ENCODE measurements at regions not wholly inside any gene's neighbourhood (a gene's known extent, or its start where the extent isn't known, plus 50 kb on each side); places are given as distances from the start of the nearest gene placed in this dataset.

- no peak for DNase-seq (ENCODE audit: low spot score)
Observed at GRCh38 chr7:120164-120991, 72.0 kb upstream of the FAM20C start.

- no peak for DNase-seq (ENCODE audit: low spot score)
Observed at GRCh38 chr7:121002-121785, 71.2 kb upstream of the FAM20C start.

GRCh38 chr7:123237-123636 lies 69.1 kb upstream of the FAM20C start:
- DNase-seq (ENCODE audit: low spot score), result no peak

- no peak for DNase-seq (ENCODE audit: low spot score)
Observed at GRCh38 chr7:124130-124949, 68.0 kb upstream of the FAM20C start.

- DNase-seq (ENCODE audit: low spot score), result no peak
Observed at GRCh38 chr7:125061-125475, 67.3 kb upstream of the FAM20C start.

- DNase-seq (ENCODE audit: low spot score), result no peak
Observed at GRCh38 chr7:125661-126060, 66.7 kb upstream of the FAM20C start.

DNA sequence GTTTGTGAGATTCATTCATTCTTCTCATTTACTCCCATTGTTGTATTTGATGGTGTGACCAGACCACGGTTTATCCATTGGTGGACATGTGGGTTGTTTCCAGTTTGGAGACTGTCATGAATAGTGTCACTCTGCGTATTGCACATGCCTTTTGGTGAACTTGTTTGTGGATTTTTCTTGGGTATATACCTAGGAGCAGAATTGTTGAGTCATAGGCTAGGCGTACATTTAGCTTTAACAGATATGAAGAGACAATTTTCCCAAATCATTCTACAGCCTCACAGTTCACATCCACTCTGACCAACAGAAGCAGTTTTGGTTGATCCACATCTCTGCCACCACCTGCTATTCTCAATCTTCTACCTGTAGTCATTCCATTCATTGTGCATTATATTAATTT lies 66.0 kb upstream of the FAM20C start:
- DNase-seq (ENCODE audit: low spot score), result no peak

- DNase-seq (ENCODE audit: low spot score), result no peak
Observed at GRCh38 chr7:127064-127598, 65.2 kb upstream of the FAM20C start.

DNA sequence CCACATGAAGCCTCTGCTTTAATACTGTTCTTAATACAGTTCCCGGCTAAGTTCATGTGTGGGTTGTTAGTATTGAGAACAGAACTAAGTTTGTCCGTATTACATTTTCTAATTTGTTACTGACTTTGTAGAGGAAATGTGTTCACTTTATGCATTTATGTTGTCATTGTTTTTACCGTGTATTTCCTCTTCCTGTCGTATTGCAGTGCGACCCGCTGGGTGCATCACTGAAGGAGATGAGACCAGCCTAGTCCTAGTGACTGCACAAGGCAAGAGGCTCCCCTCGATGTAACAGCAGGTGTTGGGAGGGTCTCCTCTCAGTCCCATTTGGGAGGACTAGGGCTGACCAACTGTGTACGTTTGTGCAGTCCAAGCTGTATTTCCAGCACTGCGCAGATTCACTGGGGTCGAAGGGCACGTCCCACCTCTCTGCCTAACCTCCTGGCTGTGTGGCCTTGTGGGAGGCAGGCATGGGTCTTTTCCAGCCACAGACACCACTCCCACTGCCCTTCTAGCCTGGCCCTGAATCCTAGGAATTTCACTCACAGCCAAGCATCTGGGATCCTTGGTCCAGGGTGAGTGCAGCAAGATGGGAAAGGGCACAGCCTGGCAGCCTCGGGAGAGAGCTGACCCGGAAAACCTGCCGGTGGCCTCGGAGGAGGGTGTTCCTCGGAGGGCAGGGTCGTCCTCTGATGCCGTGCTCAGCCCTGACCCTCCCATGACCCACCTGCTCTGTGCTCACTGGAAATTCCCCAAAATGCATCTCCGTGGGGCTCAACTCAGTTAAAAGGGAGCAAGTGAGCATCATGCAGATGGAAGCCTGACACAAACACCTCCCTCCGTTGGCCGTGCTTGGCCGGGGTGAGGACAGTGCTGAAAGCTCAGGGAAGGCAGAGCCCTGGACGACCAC lies 63.9 kb upstream of the FAM20C start:
- DNase-seq (ENCODE audit: low spot score), result no peak

- no peak for DNase-seq (ENCODE audit: low spot score)
Observed at GRCh38 chr7:129366-130221, 62.8 kb upstream of the FAM20C start.

DNA sequence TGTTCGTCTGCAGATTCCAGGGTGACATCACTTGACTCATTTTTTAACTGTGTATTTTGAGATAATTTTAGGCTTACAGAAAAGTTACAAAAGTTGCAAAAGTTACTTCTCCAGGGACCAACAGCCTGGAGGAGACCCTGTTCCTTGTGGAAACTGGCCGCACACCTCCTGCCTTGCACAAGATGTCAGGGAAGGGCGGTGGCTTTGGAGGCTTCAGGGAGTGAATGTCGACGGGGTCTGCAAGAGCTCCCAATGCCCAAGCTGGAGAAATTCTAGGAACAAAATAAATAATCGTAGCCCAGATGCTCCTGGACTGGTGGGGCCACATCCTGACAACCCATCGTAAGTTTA lies 62.2 kb upstream of the FAM20C start:
- DNase-seq (ENCODE audit: low spot score), result no peak

GRCh38 chr7:130875-131780 lies 61.2 kb upstream of the FAM20C start:
- no peak for DNase-seq (ENCODE audit: low spot score)

DNA sequence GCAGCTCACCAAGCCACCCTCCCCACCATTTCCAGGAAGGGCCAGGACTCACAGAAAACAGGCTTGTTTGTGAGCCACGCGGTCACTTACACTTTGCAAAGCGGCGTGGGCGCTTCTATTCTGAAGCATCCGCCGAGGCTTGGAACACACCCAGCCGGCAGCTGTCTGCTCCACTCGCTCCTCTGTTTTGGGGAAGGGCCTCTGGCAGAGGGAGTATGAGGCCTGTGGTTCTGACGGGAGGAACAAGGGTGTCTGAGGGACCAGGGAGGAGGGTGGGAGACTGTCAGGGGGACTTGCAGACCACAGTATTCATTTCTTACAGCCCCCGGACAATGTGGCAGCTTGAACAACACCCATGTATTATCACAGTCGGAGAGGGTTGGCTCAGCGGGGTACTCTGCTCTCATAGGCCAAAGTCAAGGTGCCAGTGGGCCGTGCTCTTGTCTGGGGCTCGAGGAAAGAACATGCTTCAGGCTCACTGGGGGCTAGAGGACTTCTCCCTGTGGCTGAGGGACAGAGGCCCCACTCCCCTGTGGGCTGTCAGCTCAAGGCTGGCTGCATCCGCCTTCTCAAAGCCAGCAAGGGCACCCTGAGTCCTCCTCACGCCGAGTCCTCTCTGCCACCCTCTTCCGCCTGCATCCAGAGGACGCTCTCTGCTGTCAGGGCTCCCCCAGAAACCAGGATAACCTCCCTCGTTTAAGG lies 60.4 kb upstream of the FAM20C start:
- no peak for DNase-seq (ENCODE audit: low spot score)

DNA sequence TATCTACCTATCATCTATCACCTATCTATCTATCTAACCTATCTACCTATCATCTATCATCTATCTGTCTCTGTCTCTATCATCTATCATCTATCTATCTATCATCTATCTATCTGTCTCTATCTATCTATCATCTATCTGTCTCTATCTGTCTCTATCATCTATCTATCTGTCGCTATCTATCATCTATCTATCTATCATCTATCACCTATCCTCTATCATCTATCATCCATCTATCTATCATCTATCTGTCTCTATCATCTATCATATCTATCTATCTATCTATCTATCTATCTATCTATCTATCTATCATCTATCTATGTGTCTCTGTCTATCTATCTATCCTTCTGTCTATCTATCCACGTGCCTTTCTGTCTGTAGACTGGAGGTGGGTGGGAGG lies 59.5 kb upstream of the FAM20C start:
- DNase-seq (ENCODE audit: low spot score), result no peak

- DNase-seq (ENCODE audit: low spot score), result no peak
Observed at GRCh38 chr7:133470-133869, 58.9 kb upstream of the FAM20C start.

DNA sequence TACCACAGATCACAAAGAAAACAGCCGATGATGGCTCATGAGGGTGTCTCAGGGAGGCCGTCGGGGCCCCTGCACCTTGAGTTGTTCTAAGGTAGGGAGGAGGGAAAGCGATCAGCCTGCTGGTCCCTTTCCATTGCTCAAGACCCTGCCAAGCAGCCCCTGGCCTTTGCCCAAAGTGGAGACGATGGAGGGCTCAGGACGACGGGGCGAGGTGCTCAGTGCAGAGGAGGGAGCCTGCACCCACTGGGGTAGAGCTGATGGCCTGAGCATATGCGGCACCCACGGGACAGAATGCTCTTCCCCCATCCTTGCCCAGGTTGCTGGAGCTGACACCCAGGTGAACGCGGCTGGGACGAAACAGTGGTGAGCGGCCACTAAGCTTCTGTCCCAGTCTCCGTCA lies 58.3 kb upstream of the FAM20C start:
- no peak for DNase-seq (ENCODE audit: low spot score)

DNA sequence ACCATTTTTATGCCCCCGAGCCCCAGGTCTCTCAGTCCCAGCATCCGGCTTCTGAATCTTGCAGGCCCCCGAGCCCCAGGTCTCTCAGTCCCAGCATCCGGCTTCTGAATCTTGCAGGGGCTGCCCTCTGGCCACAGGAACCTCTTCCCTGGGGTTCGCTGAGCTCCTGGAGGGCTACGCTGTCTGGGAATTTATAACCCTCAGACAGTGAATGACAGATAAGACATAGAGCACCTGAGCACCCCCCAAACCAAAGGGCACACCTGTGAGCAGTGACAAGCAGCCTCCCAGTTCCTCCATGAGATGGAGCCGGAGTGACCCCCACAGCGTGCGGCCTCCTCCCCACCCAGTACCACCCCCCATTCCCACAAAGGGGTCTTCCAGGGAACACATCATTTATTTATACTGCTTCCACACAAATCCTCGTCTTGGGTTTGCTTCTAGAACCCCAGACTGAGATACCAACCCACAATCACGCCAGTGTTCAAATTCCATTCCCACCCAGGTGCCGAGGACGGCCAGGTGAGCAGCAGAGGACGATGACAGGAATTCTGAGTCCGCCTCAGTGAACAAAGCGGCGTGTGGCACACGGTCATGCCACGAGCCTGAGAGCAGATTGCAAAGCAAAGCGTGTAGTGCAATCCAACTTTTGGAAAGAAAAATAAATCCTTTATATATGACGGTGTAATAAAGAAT lies 57.7 kb upstream of the FAM20C start:
- DNase-seq (ENCODE audit: low spot score), result no peak

- DNase-seq (ENCODE audit: low spot score), result no peak
Observed at GRCh38 chr7:135257-135653, 57.1 kb upstream of the FAM20C start.
